Activated T-cell treated with anti-CD3 and anti-CD28 coated beads, Interleukin-2, amount 50 U/mL, for 72 hours (primary cell): ENCODE measurements at regions not wholly inside any gene's neighbourhood (a gene's known extent, or its start where the extent isn't known, plus 50 kb on each side); places are given as distances from the start of the nearest gene placed in this dataset.
"Not testable (repeated sequence)": the region's sequence is repeated elsewhere in the genome, so short reads cannot be mapped to it uniquely, and the experiment has no call there.

Experiments used
- ATAC-seq, 2 donors: fragments of 150-1000 bp; cut with Tn5 transposase; replicated peaks in 1 of 2; 2 replicates each; pipeline ENCODE4 v1.10.0; 2021; ENCODE audit warnings: moderate library complexity in 2 of 2, mild to moderate bottlenecking in 1 of 2
- DNase-seq, 2 donors: peaks; one replicate each; pipeline ENCODE4 v3.0.0; 2021 to 2022; ENCODE audit warnings: mixed read lengths in 1 of 2
- H3K27ac Mint-ChIP-seq: one replicate; pipeline ENCODE4 v1.8.0; 2022; ENCODE audit warnings: mild to moderate bottlenecking, moderate library complexity, mixed read lengths
- H3K27me3 Mint-ChIP-seq: one replicate; pipeline ENCODE4 v1.8.0; 2022; ENCODE audit warnings: low read depth, mixed read lengths
- H3K36me3 Mint-ChIP-seq, 2 donors: one replicate each; pipeline ENCODE4 v1.8.0; 2022; ENCODE audit warnings: mixed read lengths in 2 of 2, mild to moderate bottlenecking in 1 of 2; ENCODE audit not compliant: insufficient read depth in 2 of 2
- H3K4me1 Mint-ChIP-seq: one replicate; pipeline ENCODE4 v1.8.0; 2022; ENCODE audit warnings: low read depth, mixed read lengths
- H3K4me3 Mint-ChIP-seq, 2 donors: one replicate each; pipeline ENCODE4 v1.8.0; 2022; ENCODE audit warnings: mild to moderate bottlenecking in 2 of 2, mixed read lengths in 2 of 2, moderate library complexity in 2 of 2
- H3K9me3 Mint-ChIP-seq, 2 donors: one replicate each; pipeline ENCODE4 v1.8.0; 2022; ENCODE audit warnings: mixed read lengths in 2 of 2

GRCh38 chr14:85829601-85830000 lies 299.7 kb downstream of the FLRT2 start:
- not testable (repeated sequence) for DNase-seq, H3K9me3 Mint-ChIP-seq, H3K27ac Mint-ChIP-seq, H3K36me3 Mint-ChIP-seq, H3K4me3 Mint-ChIP-seq, H3K4me1 Mint-ChIP-seq, ATAC-seq, H3K27me3 Mint-ChIP-seq

- Mint-ChIP-seq H3K27me3 (no peaks in the 10 kb centered on the region), H3K4me3 (no peak overlapping the region), H3K36me3 (no peaks in the 10 kb centered on the region), H3K27ac (no peak overlapping the region), H3K4me1 (no peaks in the 10 kb centered on the region), H3K9me3 (no peaks in the 10 kb centered on the region)
- ATAC-seq, result no peak
- DNase-seq, result no peak
Measured at GRCh38 chr14:85824526-85824925, 294.6 kb downstream of the FLRT2 start.

- no peaks in the 10 kb centered on the region for H3K36me3 Mint-ChIP-seq
- H3K27ac Mint-ChIP-seq, result no peak overlapping the region
- H3K27me3 Mint-ChIP-seq, result no peaks in the 10 kb centered on the region
- ATAC-seq (no peak), DNase-seq (no peak)
- no peak overlapping the region for H3K4me3 Mint-ChIP-seq
- H3K4me1 Mint-ChIP-seq, result no peaks in the 10 kb centered on the region
- no peaks in the 10 kb centered on the region for H3K9me3 Mint-ChIP-seq
Measured at GRCh38 chr14:85822236-85822635, 292.3 kb downstream of the FLRT2 start.

GRCh38 chr14:85817430-85817829 lies 287.5 kb downstream of the FLRT2 start:
- ATAC-seq (no peak), DNase-seq (no peak)
- Mint-ChIP-seq H3K36me3 (no peaks in the 10 kb centered on the region), H3K4me3 (no peak overlapping the region), H3K4me1 (no peaks in the 10 kb centered on the region), H3K27me3 (no peaks in the 10 kb centered on the region), H3K9me3 (peaks cover 0 to 2% of the 10 kb centered on the region in 2 donors), H3K27ac (no peak overlapping the region)

- peaks cover 0 to 2% of the 10 kb centered on the region in 2 donors for H3K9me3 Mint-ChIP-seq
- H3K27me3 Mint-ChIP-seq, result peaks cover 12% of the 10 kb centered on the region
- H3K4me1 Mint-ChIP-seq, result no peaks in the 10 kb centered on the region
- DNase-seq, result no peak
- H3K36me3 Mint-ChIP-seq, result no peaks in the 10 kb centered on the region
- H3K27ac Mint-ChIP-seq, result no peak overlapping the region
- H3K4me3 Mint-ChIP-seq, result no peak overlapping the region
- no peak for ATAC-seq
Measured at GRCh38 chr14:85813040-85813439, 283.1 kb downstream of the FLRT2 start.

GRCh38 chr14:85811340-85811739 lies 281.4 kb downstream of the FLRT2 start:
- DNase-seq (no peak), ATAC-seq (no peak)
- Mint-ChIP-seq H3K9me3 (peaks cover 2 to 3% of the 10 kb centered on the region in 2 donors), H3K4me3 (no peak overlapping the region), H3K4me1 (no peaks in the 10 kb centered on the region), H3K27ac (no peak overlapping the region), H3K36me3 (no peaks in the 10 kb centered on the region), H3K27me3 (peaks cover 12% of the 10 kb centered on the region)

GRCh38 chr14:85799668-85800067 lies 269.7 kb downstream of the FLRT2 start:
- peaks cover 6% of the 10 kb centered on the region for H3K27me3 Mint-ChIP-seq
- no peaks in the 10 kb centered on the region for H3K36me3 Mint-ChIP-seq
- no peak overlapping the region for H3K4me3 Mint-ChIP-seq
- ATAC-seq, result no peak
- DNase-seq, result no peak
- no peaks in the 10 kb centered on the region for H3K4me1 Mint-ChIP-seq
- H3K27ac Mint-ChIP-seq, result no peak overlapping the region
- H3K9me3 Mint-ChIP-seq, result peaks cover 0 to 5% of the 10 kb centered on the region in 2 donors

GRCh38 chr14:85798856-85799255 lies 268.9 kb downstream of the FLRT2 start:
- Mint-ChIP-seq H3K27ac (no peak overlapping the region), H3K36me3 (no peaks in the 10 kb centered on the region), H3K4me1 (no peaks in the 10 kb centered on the region), H3K27me3 (peaks cover 6% of the 10 kb centered on the region), H3K4me3 (no peak overlapping the region), H3K9me3 (no peaks in the 10 kb centered on the region)
- ATAC-seq (no peak), DNase-seq (no peak)

GRCh38 chr14:85793533-85793932 lies 263.6 kb downstream of the FLRT2 start:
- Mint-ChIP-seq H3K4me3 (no peak overlapping the region), H3K9me3 (no peaks in the 10 kb centered on the region), H3K36me3 (no peaks in the 10 kb centered on the region), H3K27me3 (peaks cover 6% of the 10 kb centered on the region), H3K27ac (no peak overlapping the region), H3K4me1 (peaks cover 7% of the 10 kb centered on the region)
- ATAC-seq, result no peak
- DNase-seq, result no peak

GRCh38 chr14:85789506-85789905 lies 259.6 kb downstream of the FLRT2 start:
- Mint-ChIP-seq H3K9me3 (no peaks in the 10 kb centered on the region), H3K36me3 (no peaks in the 10 kb centered on the region), H3K27me3 (no peaks in the 10 kb centered on the region), H3K27ac (no peak overlapping the region), H3K4me1 (peaks cover 7% of the 10 kb centered on the region), H3K4me3 (no peak overlapping the region)
- DNase-seq, result no peak
- ATAC-seq, result peak; percentile 44 to 66

- Mint-ChIP-seq H3K4me1 (peaks cover 7% of the 10 kb centered on the region), H3K36me3 (no peaks in the 10 kb centered on the region), H3K9me3 (no peaks in the 10 kb centered on the region), H3K27ac (no peak overlapping the region), H3K27me3 (no peaks in the 10 kb centered on the region), H3K4me3 (no peak overlapping the region)
- no peak for DNase-seq
- ATAC-seq, result no peak
Measured at GRCh38 chr14:85788470-85789233, 258.7 kb downstream of the FLRT2 start.

GRCh38 chr14:85766295-85766694 lies 236.4 kb downstream of the FLRT2 start:
- no peak for ATAC-seq
- no peak overlapping the region for H3K4me3 Mint-ChIP-seq
- no peak for DNase-seq
- H3K27ac Mint-ChIP-seq, result no peak overlapping the region
- H3K27me3 Mint-ChIP-seq, result no peaks in the 10 kb centered on the region
- H3K4me1 Mint-ChIP-seq, result no peaks in the 10 kb centered on the region
- H3K36me3 Mint-ChIP-seq, result no peaks in the 10 kb centered on the region
- H3K9me3 Mint-ChIP-seq, result peaks cover 0 to 2% of the 10 kb centered on the region in 2 donors

- peaks cover 0 to 2% of the 10 kb centered on the region in 2 donors for H3K9me3 Mint-ChIP-seq
- H3K27me3 Mint-ChIP-seq, result no peaks in the 10 kb centered on the region
Measured at GRCh38 chr14:85764822-85765221, 234.9 kb downstream of the FLRT2 start.

GRCh38 chr14:85762526-85762925 lies 232.6 kb downstream of the FLRT2 start:
- H3K4me1 Mint-ChIP-seq, result no peaks in the 10 kb centered on the region
- no peak overlapping the region for H3K4me3 Mint-ChIP-seq
- no peaks in the 10 kb centered on the region for H3K36me3 Mint-ChIP-seq
- H3K27me3 Mint-ChIP-seq, result no peaks in the 10 kb centered on the region
- DNase-seq, result no peak
- ATAC-seq, result no peak
- H3K27ac Mint-ChIP-seq, result no peak overlapping the region
- peaks cover 1 to 2% of the 10 kb centered on the region in 2 donors for H3K9me3 Mint-ChIP-seq

More at GRCh38 chr14:85764822-85765221, 234.9 kb downstream of the FLRT2 start:
- no peak overlapping the region for H3K27ac Mint-ChIP-seq
- H3K4me1 Mint-ChIP-seq, result no peaks in the 10 kb centered on the region
- ATAC-seq (no peak), DNase-seq (no peak)
- no peaks in the 10 kb centered on the region for H3K36me3 Mint-ChIP-seq
- no peak overlapping the region for H3K4me3 Mint-ChIP-seq
